ENCODE measurements at regions not wholly inside any gene's neighbourhood (a gene's known extent, or its start where the extent isn't known, plus 50 kb on each side); places are given as distances from the start of the nearest gene placed in this dataset.

- whole genome bisulfite sequencing, 2 experiments (ENCODE audit: extremely low coverage in 1 of 2, insufficient coverage in 1 of 2, insufficient read length in 1 of 2, insufficient replicate concordance in 2 of 2, low coverage in 1 of 2, low lambda C conversion rate in 2 of 2, missing lambda C conversion rate in 1 of 2), result 100% methylated on average over 1 of the region's 1 CpG; no CpG with 5 or more reads in 1 of the 2 experiments
- TF ChIP-seq JUN (IDR thresholded peaks at IDR 0.05; ENCODE audit: low read depth, low read length) (no peak), CHD1 (IDR thresholded peaks at IDR 0.05; ENCODE audit: low read depth, low read length) (no peak), GTF2F1 (IDR thresholded peaks at IDR 0.05; ENCODE audit: borderline replicate concordance, low read depth, low read length) (no peak), POLR2A (IDR thresholded peaks at IDR 0.05; ENCODE audit: control extremely low read depth in 1 of 2, low read depth in 2 of 2, low read length in 2 of 2) (no peak), GABPA (IDR thresholded peaks at IDR 0.05; ENCODE audit: borderline replicate concordance, insufficient read depth, low read length) (no peak), FOSL1 (IDR thresholded peaks at IDR 0.05; ENCODE audit: insufficient read depth, low read depth, low read length) (no peak), SRF (IDR thresholded peaks at IDR 0.05; ENCODE audit: low read depth, low read length) (no peak), SP4 (IDR thresholded peaks at IDR 0.05; ENCODE audit: low read length) (no peak), JUND (IDR thresholded peaks at IDR 0.05; ENCODE audit: low read length) (no peak), TAF1 (IDR thresholded peaks at IDR 0.05; ENCODE audit: low read depth, low read length) (no peak), RBBP5 (IDR thresholded peaks at IDR 0.05; ENCODE audit: borderline replicate concordance, low read depth, low read length) (no peak), RFX5 (IDR thresholded peaks at IDR 0.05; ENCODE audit: borderline replicate concordance, low read depth, low read length) (no peak)
- TF ChIP-seq, protein P1, sequence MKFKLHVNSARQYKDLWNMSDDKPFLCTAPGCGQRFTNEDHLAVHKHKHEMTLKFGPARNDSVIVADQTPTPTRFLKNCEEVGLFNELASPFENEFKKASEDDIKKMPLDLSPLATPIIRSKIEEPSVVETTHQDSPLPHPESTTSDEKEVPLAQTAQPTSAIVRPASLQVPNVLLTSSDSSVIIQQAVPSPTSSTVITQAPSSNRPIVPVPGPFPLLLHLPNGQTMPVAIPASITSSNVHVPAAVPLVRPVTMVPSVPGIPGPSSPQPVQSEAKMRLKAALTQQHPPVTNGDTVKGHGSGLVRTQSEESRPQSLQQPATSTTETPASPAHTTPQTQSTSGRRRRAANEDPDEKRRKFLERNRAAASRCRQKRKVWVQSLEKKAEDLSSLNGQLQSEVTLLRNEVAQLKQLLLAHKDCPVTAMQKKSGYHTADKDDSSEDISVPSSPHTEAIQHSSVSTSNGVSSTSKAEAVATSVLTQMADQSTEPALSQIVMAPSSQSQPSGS (IDR thresholded peaks at IDR 0.05; ENCODE audit: low read length), result no peak
- TF ChIP-seq, protein P2, sequence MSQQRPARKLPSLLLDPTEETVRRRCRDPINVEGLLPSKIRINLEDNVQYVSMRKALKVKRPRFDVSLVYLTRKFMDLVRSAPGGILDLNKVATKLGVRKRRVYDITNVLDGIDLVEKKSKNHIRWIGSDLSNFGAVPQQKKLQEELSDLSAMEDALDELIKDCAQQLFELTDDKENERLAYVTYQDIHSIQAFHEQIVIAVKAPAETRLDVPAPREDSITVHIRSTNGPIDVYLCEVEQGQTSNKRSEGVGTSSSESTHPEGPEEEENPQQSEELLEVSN (IDR thresholded peaks at IDR 0.05), result no peak
These were observed 1551.7 kb upstream of the SLC39A10 start for GRCh38 chr2:194105358-194105757.

More at GRCh38 chr2:194105358-194105757, 1551.7 kb upstream of the SLC39A10 start:
- Histone ChIP-seq H3K27me3 (replicated peaks in 1 of 4; ENCODE audit: control insufficient read depth in 3 of 4, extremely low read depth in 1 of 4, insufficient read depth in 3 of 4, low read length in 3 of 4) (no peaks in the 10 kb centered on the region), H3K4me2 (ENCODE audit: insufficient read depth in 1 of 2, low read depth in 2 of 2, low read length in 2 of 2) (no peak overlapping the region), H4K91ac (replicated peaks; ENCODE audit: insufficient read length, low read length) (no peak overlapping the region), H3K18ac (ENCODE audit: extremely low read depth, low read length) (no peak overlapping the region), H3K56ac (replicated peaks; ENCODE audit: insufficient read length, low read depth, low read length) (no peak overlapping the region), H3K4ac (replicated peaks; ENCODE audit: insufficient read length, low read depth, low read length) (no peak overlapping the region), H3K9me3 (ENCODE audit: insufficient read depth in 2 of 2, low read depth in 1 of 2, low read length in 1 of 2) (no peaks in the 10 kb centered on the region), H3K23me2 (ENCODE audit: low read depth, low read length) (no peaks in the 10 kb centered on the region), H3K79me2 (ENCODE audit: control insufficient read depth in 1 of 2, insufficient read depth in 2 of 2, low read length in 2 of 2) (no peaks in the 10 kb centered on the region), H3K9ac (replicated peaks in 1 of 4; ENCODE audit: extremely low read depth in 1 of 4, low read depth in 3 of 4, low read length in 3 of 4) (no peak overlapping the region), H4K5ac (ENCODE audit: insufficient read length, low read depth, low read length) (no peak overlapping the region), H2AFZ (ENCODE audit: low read length) (no peak overlapping the region), H2BK120ac (replicated peaks; ENCODE audit: low read depth, low read length) (no peak overlapping the region), H3K36me3 (ENCODE audit: control insufficient read depth in 2 of 4, insufficient read depth in 4 of 4, low read length in 3 of 4) (no peaks in the 10 kb centered on the region), H3K4me3 (ENCODE audit: extremely low read depth in 1 of 4, insufficient read depth in 2 of 4, low read depth in 3 of 4, low read length in 4 of 4) (no peak overlapping the region), H2AK5ac (ENCODE audit: low read depth, low read length) (no peak overlapping the region), H2BK20ac (ENCODE audit: low read length) (no peak overlapping the region), H2BK5ac (ENCODE audit: low read depth, low read length) (no peak overlapping the region), H3K27ac (ENCODE audit: low read depth, low read length) (no peak overlapping the region), H3K4me1 (replicated peaks in 1 of 4; ENCODE audit: control insufficient read depth in 3 of 4, insufficient read depth in 4 of 4, low read length in 3 of 4) (no peaks in the 10 kb centered on the region), H3K23ac (ENCODE audit: insufficient read length) (no peak overlapping the region), H4K8ac (ENCODE audit: extremely low read depth, insufficient read depth, low read length) (no peak overlapping the region), H2BK15ac (ENCODE audit: low read length) (no peak overlapping the region), H4K20me1 (replicated peaks in 1 of 2; ENCODE audit: control insufficient read depth in 1 of 2, insufficient read depth in 2 of 2, low read length in 2 of 2) (no peaks in the 10 kb centered on the region), H3K79me1 (ENCODE audit: low read depth, low read length) (no peaks in the 10 kb centered on the region), H3K14ac (ENCODE audit: insufficient read length) (no peak overlapping the region), H2BK12ac (ENCODE audit: low read depth, low read length) (no peak overlapping the region)
- FAIRE-seq, result no peak
- POLR2A ChIA-PET (ENCODE audit: partially characterized antibody), result no interaction called here
- no peak for DNase-seq (ENCODE audit: low read depth in 1 of 2, low spot score in 2 of 2)
- CTCF ChIA-PET (ENCODE audit: partially characterized antibody), result interaction anchor here (1.0 kb wide), 1 partner anchor 12 kb away, joined by 3 read pairs; no protein-coding TSS in a partner anchor
